Right renal pelvis (tissue), 4 donors: ENCODE measurements at regions not wholly inside any gene's neighbourhood (a gene's known extent, or its start where the extent isn't known, plus 50 kb on each side); places are given as distances from the start of the nearest gene placed in this dataset.
"Not testable (repeated sequence)": the region's sequence is repeated elsewhere in the genome, so short reads cannot be mapped to it uniquely, and the experiment has no call there.

ENCODE experiments used
- DNase-seq, 4 donors: peaks; one replicate each; pipeline ENCODE4 v3.0.0-alpha.2; 2013; ENCODE audit warnings: low read depth in 4 of 4, low spot score in 3 of 4, missing footprints in 1 of 4

- DNase-seq: no peak
Observed at GRCh38 chr16:86737083-86737482, 158.7 kb downstream of the FOXL1 start.

- not testable (repeated sequence) for DNase-seq
Observed at GRCh38 chr16:86738322-86738721, 160.0 kb downstream of the FOXL1 start.

DNA sequence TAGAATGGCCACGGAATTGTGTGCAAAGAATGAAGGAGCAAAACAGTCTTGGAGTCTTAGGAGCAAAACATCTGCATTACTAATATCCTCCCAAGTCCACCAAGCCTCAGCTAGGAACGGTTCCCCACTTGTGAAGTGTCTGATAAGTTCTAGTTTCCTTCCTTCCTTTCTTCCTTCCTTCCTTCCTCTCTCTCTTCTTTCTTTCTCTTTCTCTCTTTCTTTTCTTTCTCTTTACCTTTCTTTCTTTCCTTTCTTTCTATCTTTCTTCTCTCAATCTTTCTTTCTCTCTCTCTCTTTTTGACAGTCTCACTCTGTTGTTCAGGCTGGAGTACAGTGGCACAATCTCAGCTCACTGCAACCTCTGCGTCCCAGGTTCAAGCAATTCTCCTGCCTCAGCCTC lies 160.8 kb downstream of the FOXL1 start:
- no peak for DNase-seq

DNA sequence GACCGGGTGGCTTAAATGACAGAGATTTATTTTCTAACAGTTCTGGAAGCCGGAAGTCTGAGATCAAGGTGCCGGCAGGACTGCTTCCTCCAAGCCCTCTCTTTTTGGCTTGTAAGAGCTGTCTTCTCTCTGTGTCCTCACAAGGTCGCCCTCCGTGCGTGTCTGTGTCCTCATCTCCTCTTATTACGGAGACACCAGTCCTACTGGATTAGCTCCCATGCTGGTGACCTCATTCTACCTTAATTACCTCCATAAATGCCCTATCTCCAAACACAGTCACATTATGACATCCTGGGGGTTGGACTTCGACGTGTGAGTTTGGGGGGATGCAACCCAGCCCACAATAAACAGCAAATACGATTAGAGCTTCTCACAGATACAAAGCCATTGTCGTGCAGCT lies 161.5 kb downstream of the FOXL1 start:
- no peak for DNase-seq

GRCh38 chr16:86740298-86740697 lies 161.9 kb downstream of the FOXL1 start:
- no peak for DNase-seq

GRCh38 chr16:86740906-86741799 lies 162.8 kb downstream of the FOXL1 start:
- DNase-seq: peak; percentile 63 to 77 (median 68)

GRCh38 chr16:86747761-86748160 lies 169.4 kb downstream of the FOXL1 start:
- DNase-seq: no peak

DNA sequence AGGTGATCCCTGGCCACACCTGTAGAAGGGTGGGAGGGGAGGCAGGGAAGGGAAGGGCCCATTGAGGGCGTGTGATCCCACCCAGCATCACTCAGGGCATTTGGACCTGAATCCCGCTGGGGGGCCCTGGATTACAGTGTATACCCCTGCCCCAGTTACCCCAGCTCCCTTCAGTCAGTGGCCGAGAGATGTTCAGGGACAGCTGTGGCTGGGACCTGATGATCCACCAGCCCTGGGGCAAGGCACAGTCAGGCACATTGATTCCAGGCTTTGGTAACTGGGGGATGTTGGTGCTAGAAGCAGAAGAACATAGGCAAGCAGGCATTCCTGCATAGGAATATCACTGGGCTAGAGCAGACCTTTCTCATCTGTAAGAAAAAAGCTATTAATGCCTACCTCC lies 170.3 kb downstream of the FOXL1 start:
- DNase-seq: no peak

GRCh38 chr16:86751076-86752030 lies 173.0 kb downstream of the FOXL1 start:
- no peak for DNase-seq

DNA sequence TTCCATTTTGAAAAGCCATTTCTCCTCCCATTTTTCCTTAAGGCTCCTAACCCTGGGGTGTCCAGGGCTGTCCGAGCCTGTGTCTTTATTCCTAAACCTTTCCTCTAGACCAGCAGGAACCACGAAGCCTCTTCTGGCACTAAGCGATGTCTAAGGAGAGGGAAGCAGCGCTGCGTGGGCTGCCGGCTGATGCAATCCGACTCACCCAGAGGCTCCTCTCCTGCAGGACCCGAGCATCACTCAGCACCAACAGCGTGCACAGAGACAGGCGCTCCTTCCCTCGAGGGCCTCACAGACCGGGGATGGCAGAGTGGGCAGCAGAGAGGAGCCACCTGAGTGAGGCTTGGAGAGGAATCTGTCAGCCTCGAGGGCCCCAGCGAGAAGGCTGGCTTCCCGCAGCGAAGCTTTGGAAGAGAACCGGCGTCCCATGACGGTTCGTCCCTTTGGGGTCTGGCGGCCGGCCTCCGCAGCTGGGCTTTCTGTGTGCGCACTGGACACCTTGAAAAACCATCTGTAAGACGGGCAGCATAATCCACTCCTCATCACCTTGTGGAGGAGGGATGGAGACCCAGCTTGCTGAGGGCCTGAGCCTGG lies 174.3 kb downstream of the FOXL1 start:
- no peak for DNase-seq

DNA sequence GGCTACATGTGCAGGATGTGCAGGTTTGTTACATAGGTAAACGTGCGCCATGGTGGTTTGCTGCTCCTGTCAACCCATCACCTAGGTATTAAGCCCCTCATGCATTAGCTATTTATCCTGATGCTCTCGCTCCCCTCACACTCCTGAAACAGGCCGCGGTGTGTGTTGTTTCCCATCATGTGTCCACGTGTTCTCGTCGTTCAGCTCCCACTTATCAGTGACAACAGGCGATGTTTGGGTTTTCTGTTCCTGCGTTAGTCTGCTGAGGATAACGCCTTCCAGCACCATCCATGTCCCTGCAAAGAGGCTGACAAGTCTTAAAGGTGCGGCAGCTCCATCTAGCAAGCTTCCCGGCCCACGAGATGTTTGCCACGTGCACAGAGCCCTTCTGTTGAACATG lies 175.1 kb downstream of the FOXL1 start:
- no peak for DNase-seq

- DNase-seq: no peak
Observed at GRCh38 chr16:86755571-86756006, 177.2 kb downstream of the FOXL1 start.

DNA sequence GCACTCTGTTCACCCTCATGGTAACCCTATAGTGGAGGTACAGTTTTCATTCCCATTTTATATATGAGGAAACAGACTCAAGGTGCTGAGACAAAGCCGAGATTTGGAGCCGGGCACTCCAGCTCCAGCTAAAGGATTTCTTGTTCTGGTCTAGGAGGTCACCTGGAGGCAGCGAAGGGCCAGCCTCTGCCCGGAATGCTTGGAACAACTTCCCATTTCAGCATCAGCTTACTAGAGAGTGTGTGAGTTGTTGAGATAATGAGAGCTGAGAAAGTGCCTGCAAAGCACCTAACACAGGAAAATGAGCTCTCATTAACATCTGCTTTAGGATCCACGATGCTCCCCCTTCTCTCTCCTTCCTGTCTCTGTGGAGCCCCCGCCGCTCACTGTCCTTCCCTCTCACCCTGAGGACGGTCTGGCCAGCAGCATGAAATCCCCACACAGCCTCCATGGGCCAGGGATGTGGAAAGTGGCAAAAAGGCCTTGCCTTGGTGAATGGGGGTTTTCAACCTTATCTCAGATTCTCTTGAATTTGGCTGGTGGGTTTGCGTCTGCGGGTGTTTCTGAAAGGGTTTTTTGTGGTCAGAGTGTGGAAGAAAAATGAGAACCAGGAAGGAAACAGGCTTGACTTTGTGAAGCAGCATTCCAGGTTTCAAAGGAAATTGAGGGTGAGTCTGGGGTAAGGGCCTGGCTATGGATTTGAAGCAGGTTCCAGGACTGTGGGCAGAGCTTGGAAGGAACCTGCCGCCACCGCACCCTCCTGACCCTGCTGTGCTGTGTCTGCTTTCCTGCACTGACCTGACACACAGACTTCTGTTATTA lies 178.7 kb downstream of the FOXL1 start:
- DNase-seq: no peak

GRCh38 chr16:86757704-86758040 lies 179.3 kb downstream of the FOXL1 start:
- no peak for DNase-seq

- no peak for DNase-seq
Observed at GRCh38 chr16:86758932-86759331, 180.6 kb downstream of the FOXL1 start.

- no peak for DNase-seq
Observed at GRCh38 chr16:86761111-86762031, 183.0 kb downstream of the FOXL1 start.

- DNase-seq: no peak
Observed at GRCh38 chr16:86762095-86762494, 183.7 kb downstream of the FOXL1 start.

- DNase-seq: no peak
Observed at GRCh38 chr16:86763819-86764218, 185.5 kb downstream of the FOXL1 start.

GRCh38 chr16:86764551-86764950 lies 186.2 kb downstream of the FOXL1 start:
- DNase-seq: no peak
